B cell (primary cell): ENCODE measurements at regions not wholly inside any gene's neighbourhood (a gene's known extent, or its start where the extent isn't known, plus 50 kb on each side); places are given as distances from the start of the nearest gene placed in this dataset.

ENCODE experiments used
- EZH2 ChIP-seq: IDR thresholded peaks from 2 replicates; pipeline ENCODE4 v1.6.1; 2012; ENCODE audit warnings: borderline replicate concordance, low read depth, mild to moderate bottlenecking, moderate library complexity, low read length; ENCODE audit not compliant: insufficient read depth, poor library complexity, severe bottlenecking
- TF ChIP-seq, protein P1 (sequence below): fragments of 200-600 bp; IDR thresholded peaks from one replicate; pipeline ENCODE4 v1.8.0; 2022; ENCODE audit warnings: antibody characterized with exemption, mild to moderate bottlenecking

DNA sequence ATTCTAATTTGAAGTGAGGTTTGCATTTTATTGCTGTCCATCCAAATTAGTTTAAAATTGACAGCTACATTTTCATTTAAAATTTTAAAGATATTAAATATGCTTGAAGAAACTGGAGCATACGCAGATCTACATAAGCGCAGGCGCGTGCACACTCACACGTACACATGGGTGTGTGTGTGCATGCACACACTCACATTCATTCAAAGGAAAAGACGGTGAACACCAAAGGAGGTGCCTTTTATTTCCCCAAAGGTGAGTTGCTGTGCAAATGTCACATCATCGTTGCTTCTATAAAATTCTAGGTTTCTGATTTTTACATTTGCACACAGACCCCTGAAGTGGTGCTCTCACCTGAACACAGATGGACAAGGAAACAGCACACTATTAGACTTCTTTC lies 194.2 kb downstream of the GRB14 start:
- TF ChIP-seq, protein P1, sequence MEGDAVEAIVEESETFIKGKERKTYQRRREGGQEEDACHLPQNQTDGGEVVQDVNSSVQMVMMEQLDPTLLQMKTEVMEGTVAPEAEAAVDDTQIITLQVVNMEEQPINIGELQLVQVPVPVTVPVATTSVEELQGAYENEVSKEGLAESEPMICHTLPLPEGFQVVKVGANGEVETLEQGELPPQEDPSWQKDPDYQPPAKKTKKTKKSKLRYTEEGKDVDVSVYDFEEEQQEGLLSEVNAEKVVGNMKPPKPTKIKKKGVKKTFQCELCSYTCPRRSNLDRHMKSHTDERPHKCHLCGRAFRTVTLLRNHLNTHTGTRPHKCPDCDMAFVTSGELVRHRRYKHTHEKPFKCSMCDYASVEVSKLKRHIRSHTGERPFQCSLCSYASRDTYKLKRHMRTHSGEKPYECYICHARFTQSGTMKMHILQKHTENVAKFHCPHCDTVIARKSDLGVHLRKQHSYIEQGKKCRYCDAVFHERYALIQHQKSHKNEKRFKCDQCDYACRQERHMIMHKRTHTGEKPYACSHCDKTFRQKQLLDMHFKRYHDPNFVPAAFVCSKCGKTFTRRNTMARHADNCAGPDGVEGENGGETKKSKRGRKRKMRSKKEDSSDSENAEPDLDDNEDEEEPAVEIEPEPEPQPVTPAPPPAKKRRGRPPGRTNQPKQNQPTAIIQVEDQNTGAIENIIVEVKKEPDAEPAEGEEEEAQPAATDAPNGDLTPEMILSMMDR: no peak
- TF ChIP-seq EZH2: no peak
